ENCODE measurements at regions not wholly inside any gene's neighbourhood (a gene's known extent, or its start where the extent isn't known, plus 50 kb on each side); places are given as distances from the start of the nearest gene placed in this dataset.

DNA sequence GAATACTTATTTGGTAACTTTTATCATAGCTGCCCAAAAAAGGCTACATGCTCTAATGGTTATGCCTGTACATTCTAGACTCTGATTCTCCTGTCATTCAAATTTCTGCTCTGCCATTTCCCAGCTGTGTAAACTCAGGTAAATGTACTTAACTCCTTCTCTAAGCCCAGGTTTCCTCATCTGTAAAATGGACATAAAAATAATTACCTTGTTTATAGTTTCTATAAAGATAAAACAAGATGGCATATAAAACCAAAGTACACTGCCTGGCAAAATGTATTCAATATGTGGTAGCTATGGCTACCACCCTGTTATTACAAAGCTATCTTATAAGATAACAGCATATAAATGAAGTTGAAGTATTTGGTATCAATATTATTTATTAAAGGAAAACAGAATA lies 158.8 kb downstream of the PPARGC1A start:
- Histone ChIP-seq H3K9me3 (no peaks in the 10 kb centered on the region), H3K27ac (replicated peaks in 1 of 4) (no peak overlapping the region), H3K4me1 (peaks cover 0 to 16% (median 11%) of the 10 kb centered on the region in 4 donors), H3K36me3 (no peaks in the 10 kb centered on the region), H3K4me3 (no peak overlapping the region), H3K27me3 (no peaks in the 10 kb centered on the region)
- no peak for TF ChIP-seq POLR2AphosphoS5 (IDR thresholded peaks at IDR 0.05)
- TF ChIP-seq CTCF (IDR thresholded peaks at IDR 0.05), result no peak
- no peak for TF ChIP-seq EP300 (IDR thresholded peaks at IDR 0.05)
- TF ChIP-seq POLR2A (IDR thresholded peaks at IDR 0.05; ENCODE audit: low read depth), result no peak
- no peak for DNase-seq (ENCODE audit: extremely low spot score)
- intact Hi-C loops (cut with DNase I), result no loop called here

DNA sequence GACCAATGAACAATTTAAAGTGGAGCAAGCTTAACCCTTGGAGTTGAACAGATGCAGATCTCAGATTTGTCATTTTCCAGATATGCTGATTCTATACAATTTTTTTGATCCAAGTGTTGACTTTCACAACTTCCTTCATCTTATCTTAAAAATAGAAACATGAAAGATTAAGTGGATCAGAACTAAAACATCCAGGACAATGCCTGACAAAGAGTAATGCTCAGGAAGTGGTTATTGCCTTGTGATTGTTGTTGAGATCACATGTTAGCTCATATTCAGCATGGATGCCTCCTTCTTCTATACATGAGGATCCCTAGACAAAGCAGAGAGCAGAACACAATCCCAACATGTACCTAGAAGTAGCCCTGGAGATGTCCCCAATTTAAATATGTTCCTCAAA lies 160.9 kb downstream of the PPARGC1A start:
- no peaks in the 10 kb centered on the region for H3K36me3 ChIP-seq
- peak overlapping the region in 1 of 4 donors; percentile 7 for H3K27ac ChIP-seq (replicated peaks in 1 of 4)
- no peaks in the 10 kb centered on the region for H3K9me3 ChIP-seq
- no peak for TF ChIP-seq POLR2AphosphoS5 (IDR thresholded peaks at IDR 0.05)
- TF ChIP-seq POLR2A (IDR thresholded peaks at IDR 0.05; ENCODE audit: low read depth), result no peak
- TF ChIP-seq EP300 (IDR thresholded peaks at IDR 0.05), result no peak
- no peak for TF ChIP-seq CTCF (IDR thresholded peaks at IDR 0.05)
- no peak overlapping the region for H3K4me3 ChIP-seq
- intact Hi-C loops (cut with DNase I), result no loop called here
- H3K4me1 ChIP-seq, result peaks cover 0 to 16% (median 11%) of the 10 kb centered on the region in 4 donors
- no peak for DNase-seq (ENCODE audit: extremely low spot score)
- no peaks in the 10 kb centered on the region for H3K27me3 ChIP-seq

DNA sequence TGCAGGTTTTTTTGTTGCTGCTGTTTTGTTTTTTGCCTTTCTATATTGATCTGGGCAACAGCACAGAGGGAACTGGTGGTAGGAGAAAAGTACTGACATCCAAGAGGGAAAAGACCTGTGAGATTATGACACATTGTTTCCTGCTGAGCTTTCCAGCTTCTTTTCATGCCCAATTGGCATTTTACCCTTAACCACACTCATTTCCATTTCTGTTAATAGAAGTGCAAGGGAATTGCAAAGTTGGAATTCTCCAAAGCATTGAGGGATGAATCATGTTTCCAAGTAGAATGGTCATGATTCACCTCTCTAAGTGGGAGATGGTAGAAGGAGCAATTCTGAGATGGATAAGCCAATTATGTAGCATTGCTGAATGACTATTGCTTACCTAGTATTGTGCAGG lies 161.5 kb downstream of the PPARGC1A start:
- Histone ChIP-seq H3K4me3 (no peak overlapping the region), H3K9me3 (no peaks in the 10 kb centered on the region), H3K4me1 (peaks cover 0 to 16% (median 11%) of the 10 kb centered on the region in 4 donors), H3K36me3 (no peaks in the 10 kb centered on the region), H3K27ac (replicated peaks in 1 of 4) (peak overlapping the region in 1 of 4 donors; percentile 6), H3K27me3 (no peaks in the 10 kb centered on the region)
- intact Hi-C loops (cut with DNase I), result no loop called here
- TF ChIP-seq CTCF (IDR thresholded peaks at IDR 0.05), result no peak
- TF ChIP-seq POLR2A (IDR thresholded peaks at IDR 0.05; ENCODE audit: low read depth), result no peak
- TF ChIP-seq EP300 (IDR thresholded peaks at IDR 0.05), result no peak
- TF ChIP-seq POLR2AphosphoS5 (IDR thresholded peaks at IDR 0.05), result peak in 1 of 2 donors; percentile 68
- no peak for DNase-seq (ENCODE audit: extremely low spot score)

DNA sequence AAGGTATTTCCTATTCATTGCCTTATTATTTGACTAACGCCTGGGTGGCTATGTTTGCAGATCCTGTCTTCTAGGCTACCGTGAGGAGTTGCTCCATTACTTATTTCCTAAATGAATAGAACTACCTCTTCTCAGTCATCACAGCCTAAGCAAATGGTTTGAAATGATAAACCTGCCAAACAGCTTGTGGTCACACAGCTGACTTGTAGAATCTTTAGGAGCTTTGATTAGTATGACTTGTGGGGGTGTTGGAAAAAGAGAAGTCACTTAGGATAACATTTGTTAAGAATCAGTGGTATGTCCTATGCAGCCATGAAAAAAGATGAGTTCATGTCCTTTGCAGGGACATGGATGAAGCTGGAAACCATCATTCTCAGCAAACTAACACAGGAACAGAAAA lies 169.3 kb downstream of the PPARGC1A start:
- H3K4me1 ChIP-seq, result no peaks in the 10 kb centered on the region
- H3K36me3 ChIP-seq, result no peaks in the 10 kb centered on the region
- H3K27ac ChIP-seq (replicated peaks in 1 of 4), result no peak overlapping the region
- H3K4me3 ChIP-seq, result no peak overlapping the region
- H3K27me3 ChIP-seq, result no peaks in the 10 kb centered on the region
- no peak for DNase-seq (ENCODE audit: extremely low spot score)
- TF ChIP-seq EP300 (IDR thresholded peaks at IDR 0.05), result no peak
- no peak for TF ChIP-seq CTCF (IDR thresholded peaks at IDR 0.05)
- TF ChIP-seq POLR2A (IDR thresholded peaks at IDR 0.05; ENCODE audit: low read depth), result no peak
- no peak for TF ChIP-seq POLR2AphosphoS5 (IDR thresholded peaks at IDR 0.05)
- intact Hi-C loops (cut with DNase I), result no loop called here
- no peaks in the 10 kb centered on the region for H3K9me3 ChIP-seq
- 78% methylated on average over 2 of the region's 2 CpGs for WGBS

- no peak overlapping the region for H3K4me3 ChIP-seq
- no peaks in the 10 kb centered on the region for H3K36me3 ChIP-seq
- no peaks in the 10 kb centered on the region for H3K4me1 ChIP-seq
- intact Hi-C loops (cut with DNase I), result no loop called here
- WGBS, result 91% methylated on average over 2 of the region's 2 CpGs
- no peak overlapping the region for H3K27ac ChIP-seq (replicated peaks in 1 of 4)
- DNase-seq (ENCODE audit: extremely low spot score), result no peak
- H3K27me3 ChIP-seq, result no peaks in the 10 kb centered on the region
- no peaks in the 10 kb centered on the region for H3K9me3 ChIP-seq
- no peak for TF ChIP-seq POLR2AphosphoS5 (IDR thresholded peaks at IDR 0.05)
- no peak for TF ChIP-seq POLR2A (IDR thresholded peaks at IDR 0.05; ENCODE audit: low read depth)
- no peak for TF ChIP-seq CTCF (IDR thresholded peaks at IDR 0.05)
- TF ChIP-seq EP300 (IDR thresholded peaks at IDR 0.05), result no peak
Observed at GRCh38 chr4:23718435-23718834, 171.4 kb downstream of the PPARGC1A start.

All from esophagus muscularis mucosa (tissue), 4 donors.